ENCODE measurements at regions not wholly inside any gene's neighbourhood (a gene's known extent, or its start where the extent isn't known, plus 50 kb on each side); places are given as distances from the start of the nearest gene placed in this dataset.
A peak's percentile ranks its signal among the peaks of the same experiment; 100 is the strongest.

GRCh38 chr22:27670701-27671412 is 130.7 kb downstream of the MN1 start:
- DNase-seq = peak; percentile 71
- intact Hi-C loops (cut with DNase I) = no loop called here
- ATAC-seq = peak; percentile 34 to 59

GRCh38 chr22:27671413-27671935 is 130.1 kb downstream of the MN1 start:
- DNase-seq (no peak), ATAC-seq (no peak)
- intact Hi-C loops (cut with DNase I) = no loop called here

- ATAC-seq (no peak), DNase-seq (no peak)
- intact Hi-C loops (cut with DNase I) = no loop called here
Observed at GRCh38 chr22:27672721-27673418, 128.7 kb downstream of the MN1 start.

- intact Hi-C loops (cut with DNase I) = no loop called here
- ATAC-seq (no peak), DNase-seq (no peak)
Observed at GRCh38 chr22:27673839-27674238, 127.7 kb downstream of the MN1 start.

GRCh38 chr22:27674261-27674923 is 127.2 kb downstream of the MN1 start:
- no peak for DNase-seq
- no peak for ATAC-seq
- intact Hi-C loops (cut with DNase I) = no loop called here

- no peak for DNase-seq
- intact Hi-C loops (cut with DNase I) = no loop called here
- ATAC-seq = no peak
Observed at GRCh38 chr22:27676545-27677213, 124.9 kb downstream of the MN1 start.

- DNase-seq (no peak), ATAC-seq (no peak)
- intact Hi-C loops (cut with DNase I) = no loop called here
Observed at GRCh38 chr22:27677905-27678458, 123.6 kb downstream of the MN1 start.

- DNase-seq = no peak
- ATAC-seq = no peak
- intact Hi-C loops (cut with DNase I) = no loop called here
Observed at GRCh38 chr22:27679176-27679575, 122.4 kb downstream of the MN1 start.

GRCh38 chr22:27679693-27680488 is 121.7 kb downstream of the MN1 start:
- ATAC-seq (no peak), DNase-seq (no peak)
- intact Hi-C loops (cut with DNase I) = no loop called here

- DNase-seq (no peak), ATAC-seq (no peak)
- intact Hi-C loops (cut with DNase I) = no loop called here
Observed at GRCh38 chr22:27680636-27681035, 120.9 kb downstream of the MN1 start.

- intact Hi-C loops (cut with DNase I) = no loop called here
- no peak for DNase-seq
Observed at GRCh38 chr22:27681037-27681436, 120.5 kb downstream of the MN1 start.

GRCh38 chr22:27682437-27682836 is 119.1 kb downstream of the MN1 start:
- DNase-seq (no peak), ATAC-seq (no peak)
- intact Hi-C loops (cut with DNase I) = no loop called here

More at GRCh38 chr22:27681037-27681436, 120.5 kb downstream of the MN1 start:
- ATAC-seq = no peak

GRCh38 chr22:27684901-27685300 is 116.7 kb downstream of the MN1 start:
- DNase-seq (no peak), ATAC-seq (no peak)
- intact Hi-C loops (cut with DNase I) = no loop called here

GRCh38 chr22:27685515-27685914 is 116.0 kb downstream of the MN1 start:
- DNase-seq = peak; percentile 63
- intact Hi-C loops (cut with DNase I) = no loop called here
- peak; percentile 55 to 61 for ATAC-seq

- ATAC-seq = no peak
- DNase-seq = no peak
- intact Hi-C loops (cut with DNase I) = no loop called here
Observed at GRCh38 chr22:27685970-27686369, 115.6 kb downstream of the MN1 start.

- DNase-seq (peak; percentile 89), ATAC-seq (peak; percentile 97 to 98)
Observed at GRCh38 chr22:27686534-27686933, 115.0 kb downstream of the MN1 start.

GRCh38 chr22:27687984-27688545 is 113.5 kb downstream of the MN1 start:
- DNase-seq = no peak
- intact Hi-C loops (cut with DNase I) = no loop called here
- ATAC-seq = no peak

More at GRCh38 chr22:27686534-27686933, 115.0 kb downstream of the MN1 start:
- intact Hi-C loops (cut with DNase I) = no loop called here

- intact Hi-C loops (cut with DNase I) = no loop called here
- ATAC-seq = no peak
- no peak for DNase-seq
Observed at GRCh38 chr22:27689664-27690063, 111.9 kb downstream of the MN1 start.
